SK-N-SH (cell line): ENCODE measurements at regions not wholly inside any gene's neighbourhood (a gene's known extent, or its start where the extent isn't known, plus 50 kb on each side); places are given as distances from the start of the nearest gene placed in this dataset.

ENCODE experiments used
- EP300 ChIP-seq, 2 experiments: IDR thresholded peaks; 2 replicates each; pipeline versions ENCODE4 v1.4.0 to v1.6.1; 2012; ENCODE audit warnings: borderline replicate concordance in 1 of 2, low read depth in 1 of 2, low read length in 1 of 2
- JUND ChIP-seq: IDR thresholded peaks from 2 replicates; pipeline ENCODE4 v1.4.0; 2012
- MXI1 ChIP-seq: IDR thresholded peaks from 2 replicates; pipeline ENCODE4 v1.6.1; 2012; ENCODE audit warnings: mild to moderate bottlenecking, low read depth, low read length, improper control_type of control experiment
- POLR2AphosphoS5 ChIP-seq: IDR thresholded peaks from 2 replicates; pipeline ENCODE4 v1.6.1; 2012; ENCODE audit warnings: low read depth, low read length
- TF ChIP-seq, protein P1 (sequence below): fragments of 200-600 bp; sonication (generic); IDR thresholded peaks from 2 replicates; pipeline ENCODE4 v1.6.1; 2017; ENCODE audit warnings: antibody characterized with exemption, mild to moderate bottlenecking, moderate library complexity
- TF ChIP-seq, protein P2 (sequence below): IDR thresholded peaks from 2 replicates; pipeline ENCODE4 v1.4.0; 2012; ENCODE audit warnings: low read depth

DNA sequence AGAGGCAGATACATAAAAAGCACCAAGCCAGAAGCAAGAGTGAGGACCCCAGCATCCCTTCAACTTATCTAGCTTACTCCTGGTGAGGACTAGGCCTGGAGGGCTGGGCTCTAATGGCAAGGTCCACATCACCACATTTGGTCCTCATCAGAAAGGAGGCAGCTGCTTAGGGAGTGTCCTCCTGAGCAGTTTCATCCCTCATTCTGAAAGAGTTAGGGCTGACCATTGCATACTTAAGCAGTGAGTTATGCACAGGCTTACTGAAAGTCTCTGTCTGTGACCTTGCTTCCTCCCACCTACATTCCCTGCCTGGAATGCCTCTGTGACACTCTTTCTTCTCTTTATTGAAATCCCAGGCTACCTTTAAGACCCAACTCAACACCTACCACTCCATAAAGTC, 301.8 kb upstream of the ACVR2A start:
- TF ChIP-seq, protein P1, sequence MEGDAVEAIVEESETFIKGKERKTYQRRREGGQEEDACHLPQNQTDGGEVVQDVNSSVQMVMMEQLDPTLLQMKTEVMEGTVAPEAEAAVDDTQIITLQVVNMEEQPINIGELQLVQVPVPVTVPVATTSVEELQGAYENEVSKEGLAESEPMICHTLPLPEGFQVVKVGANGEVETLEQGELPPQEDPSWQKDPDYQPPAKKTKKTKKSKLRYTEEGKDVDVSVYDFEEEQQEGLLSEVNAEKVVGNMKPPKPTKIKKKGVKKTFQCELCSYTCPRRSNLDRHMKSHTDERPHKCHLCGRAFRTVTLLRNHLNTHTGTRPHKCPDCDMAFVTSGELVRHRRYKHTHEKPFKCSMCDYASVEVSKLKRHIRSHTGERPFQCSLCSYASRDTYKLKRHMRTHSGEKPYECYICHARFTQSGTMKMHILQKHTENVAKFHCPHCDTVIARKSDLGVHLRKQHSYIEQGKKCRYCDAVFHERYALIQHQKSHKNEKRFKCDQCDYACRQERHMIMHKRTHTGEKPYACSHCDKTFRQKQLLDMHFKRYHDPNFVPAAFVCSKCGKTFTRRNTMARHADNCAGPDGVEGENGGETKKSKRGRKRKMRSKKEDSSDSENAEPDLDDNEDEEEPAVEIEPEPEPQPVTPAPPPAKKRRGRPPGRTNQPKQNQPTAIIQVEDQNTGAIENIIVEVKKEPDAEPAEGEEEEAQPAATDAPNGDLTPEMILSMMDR = no peak
- TF ChIP-seq, protein P2, sequence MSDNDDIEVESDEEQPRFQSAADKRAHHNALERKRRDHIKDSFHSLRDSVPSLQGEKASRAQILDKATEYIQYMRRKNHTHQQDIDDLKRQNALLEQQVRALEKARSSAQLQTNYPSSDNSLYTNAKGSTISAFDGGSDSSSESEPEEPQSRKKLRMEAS = no peak
- no peak for TF ChIP-seq EP300 (IDR thresholded peaks at IDR 0.05; ENCODE audit: borderline replicate concordance in 1 of 2, low read depth in 1 of 2, low read length in 1 of 2)
- TF ChIP-seq POLR2AphosphoS5 = no peak
- no peak for TF ChIP-seq MXI1
- no peak for TF ChIP-seq JUND
